Kidney (tissue), 13 donors: ENCODE measurements at regions not wholly inside any gene's neighbourhood (a gene's known extent, or its start where the extent isn't known, plus 50 kb on each side); places are given as distances from the start of the nearest gene placed in this dataset.

Source experiments
- DNase-seq, 5 donors: peaks; one replicate each; pipeline ENCODE4 v3.0.0-alpha.2; 2013 to 2020
- FAIRE-seq: peaks from 2 replicates; lab custom pipeline; 2012; peaks lifted over from hg19 to GRCh38; lab: Jason Lieb, UNC
- H3K27ac ChIP-seq, 2 donors: one replicate each; pipeline ENCODE4 v1.7.0; 2013; ENCODE audit warnings: low read depth in 2 of 2, low read length in 2 of 2, inconsistent platforms in 1 of 2
- H3K27me3 ChIP-seq: one replicate; pipeline ENCODE4 v1.7.1; 2013; ENCODE audit warnings: low read length, inconsistent platforms; ENCODE audit not compliant: control insufficient read depth, insufficient read depth
- H3K36me3 ChIP-seq, 3 donors: one replicate each; pipeline versions ENCODE4 v1.7.0 to v1.7.1; 2013; ENCODE audit warnings: low read length in 3 of 3, control low read depth in 1 of 3, inconsistent platforms in 1 of 3; ENCODE audit not compliant: insufficient read depth in 3 of 3, control insufficient read depth in 2 of 3
- H3K4me1 ChIP-seq, 3 donors: one replicate each; pipeline versions ENCODE4 v1.7.0 to v1.7.1; 2013; ENCODE audit warnings: low read length in 3 of 3, inconsistent platforms in 1 of 3, low read depth in 1 of 3; ENCODE audit not compliant: control insufficient read depth in 2 of 3, insufficient read depth in 2 of 3
- H3K4me3 ChIP-seq, 3 donors: one replicate each; pipeline versions ENCODE4 v1.7.0 to v1.8.1; 2013; ENCODE audit warnings: low read length in 3 of 3, control low read depth in 1 of 3, inconsistent platforms in 1 of 3
- H3K9ac ChIP-seq, 3 donors: one replicate each; pipeline versions ENCODE4 v1.7.0 to v1.7.1; 2013; ENCODE audit warnings: low read length in 3 of 3, control low read depth in 1 of 3, inconsistent platforms in 1 of 3
- H3K9me3 ChIP-seq, 3 donors: one replicate each; pipeline versions ENCODE4 v1.7.0 to v1.7.1; 2013; ENCODE audit warnings: low read length in 3 of 3, control low read depth in 1 of 3, inconsistent platforms in 1 of 3; ENCODE audit not compliant: control insufficient read depth in 2 of 3, insufficient read depth in 1 of 3
- intact Hi-C: fragments of 100-400 bp; cut with DNase I; formaldehyde crosslinking; loops from one replicate; pipeline ENCODE4 v1.11.1; 2022
- TF ChIP-seq, protein P1 (sequence below): IDR thresholded peaks from 3 replicates; pipeline ENCODE4 v1.5.1; 2012; ENCODE audit warnings: mild to moderate bottlenecking, moderate library complexity, borderline replicate concordance; ENCODE audit not compliant: insufficient read depth; ENCODE audit errors: extremely low read depth
- donor health status: control.
- donor health status: control.
- donor health status: control.
- donor health status: control.
- donor health status: control.
- donor health status: DM: yes; HTN: yes; CAD: no.
- donor health status: Normal renal cell carcinoma (clear cell type).

GRCh38 chr10:123557366-123558108 lies 108.6 kb upstream of the GPR26 start:
- Histone ChIP-seq H3K4me1 (no peaks in the 10 kb centered on the region), H3K9ac (no peak overlapping the region), H3K27ac (no peak overlapping the region), H3K36me3 (no peaks in the 10 kb centered on the region), H3K4me3 (no peak overlapping the region), H3K9me3 (no peaks in the 10 kb centered on the region), H3K27me3 (no peaks in the 10 kb centered on the region)
- TF ChIP-seq, protein P1, sequence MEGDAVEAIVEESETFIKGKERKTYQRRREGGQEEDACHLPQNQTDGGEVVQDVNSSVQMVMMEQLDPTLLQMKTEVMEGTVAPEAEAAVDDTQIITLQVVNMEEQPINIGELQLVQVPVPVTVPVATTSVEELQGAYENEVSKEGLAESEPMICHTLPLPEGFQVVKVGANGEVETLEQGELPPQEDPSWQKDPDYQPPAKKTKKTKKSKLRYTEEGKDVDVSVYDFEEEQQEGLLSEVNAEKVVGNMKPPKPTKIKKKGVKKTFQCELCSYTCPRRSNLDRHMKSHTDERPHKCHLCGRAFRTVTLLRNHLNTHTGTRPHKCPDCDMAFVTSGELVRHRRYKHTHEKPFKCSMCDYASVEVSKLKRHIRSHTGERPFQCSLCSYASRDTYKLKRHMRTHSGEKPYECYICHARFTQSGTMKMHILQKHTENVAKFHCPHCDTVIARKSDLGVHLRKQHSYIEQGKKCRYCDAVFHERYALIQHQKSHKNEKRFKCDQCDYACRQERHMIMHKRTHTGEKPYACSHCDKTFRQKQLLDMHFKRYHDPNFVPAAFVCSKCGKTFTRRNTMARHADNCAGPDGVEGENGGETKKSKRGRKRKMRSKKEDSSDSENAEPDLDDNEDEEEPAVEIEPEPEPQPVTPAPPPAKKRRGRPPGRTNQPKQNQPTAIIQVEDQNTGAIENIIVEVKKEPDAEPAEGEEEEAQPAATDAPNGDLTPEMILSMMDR = no peak
- DNase-seq = peak in 2 of 5 donors; percentile 1 to 35
- FAIRE-seq = no peak
- intact Hi-C loops = loop anchor here (5.0 kb wide), 1 partner anchor 425 kb away; no protein-coding TSS in a partner anchor

GRCh38 chr10:123558651-123559050 lies 107.5 kb upstream of the GPR26 start:
- Histone ChIP-seq H3K9ac (no peak overlapping the region), H3K27me3 (no peaks in the 10 kb centered on the region), H3K4me1 (no peaks in the 10 kb centered on the region), H3K4me3 (no peak overlapping the region), H3K9me3 (no peaks in the 10 kb centered on the region), H3K27ac (no peak overlapping the region), H3K36me3 (no peaks in the 10 kb centered on the region)
- intact Hi-C loops = loop anchor here (5.0 kb wide), 1 partner anchor 426 kb away; no protein-coding TSS in a partner anchor
- TF ChIP-seq, protein P1 = no peak
- FAIRE-seq (no peak), DNase-seq (peak in 1 of 5 donors; percentile 23)

DNA sequence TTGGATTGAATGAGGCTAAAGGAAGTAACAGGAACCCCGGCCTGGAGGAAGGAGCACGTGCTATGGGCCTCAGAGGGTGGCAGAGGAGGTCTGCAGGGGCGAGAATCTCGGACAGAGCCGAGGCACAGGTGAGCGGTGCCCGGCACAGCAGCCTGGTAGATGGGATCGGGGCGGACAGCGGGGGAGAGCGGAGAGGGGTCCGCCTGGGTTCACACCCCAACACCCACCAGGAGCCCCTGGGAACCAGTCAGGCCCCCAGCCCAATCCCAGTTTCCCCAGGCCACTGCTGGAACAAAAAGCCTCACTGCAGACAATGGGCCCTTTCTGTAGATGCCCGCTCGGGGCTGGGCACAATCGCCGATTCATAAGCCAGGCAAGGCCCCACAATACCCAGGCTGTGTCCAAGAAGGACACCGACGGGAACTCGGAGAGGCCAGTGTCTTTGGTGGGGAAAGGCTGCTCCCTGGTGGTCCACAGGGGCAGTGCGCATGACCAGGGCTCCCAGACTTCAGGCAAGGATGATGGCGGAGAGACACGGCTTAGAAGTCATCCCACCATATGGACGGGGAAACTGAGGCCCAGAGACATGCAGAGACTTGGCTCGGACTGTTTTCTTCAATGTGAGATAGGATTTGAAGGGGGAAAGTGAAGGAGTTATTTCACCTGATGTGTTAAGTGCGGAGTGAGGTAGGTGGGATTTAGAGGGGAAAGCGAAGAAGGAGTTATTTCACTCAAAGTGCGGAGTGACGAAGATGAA lies 106.9 kb upstream of the GPR26 start:
- Histone ChIP-seq H3K27ac (no peak overlapping the region), H3K4me1 (no peaks in the 10 kb centered on the region), H3K9me3 (no peaks in the 10 kb centered on the region), H3K9ac (no peak overlapping the region), H3K4me3 (no peak overlapping the region), H3K27me3 (no peaks in the 10 kb centered on the region), H3K36me3 (no peaks in the 10 kb centered on the region)
- DNase-seq (peak; percentile 73 to 88 (median 81)), FAIRE-seq (no peak)
- TF ChIP-seq, protein P1 = peak; percentile 93
- intact Hi-C loops = loop anchor here (5.0 kb wide), 1 partner anchor 427 kb away; no protein-coding TSS in a partner anchor
